Left ventricle myocardium inferior (tissue), 1 donor: ENCODE measurements at regions not wholly inside any gene's neighbourhood (a gene's known extent, or its start where the extent isn't known, plus 50 kb on each side); places are given as distances from the start of the nearest gene placed in this dataset.

Experiments
- DNase-seq: peaks from one replicate; pipeline ENCODE4 v3.0.0-alpha.2; 2020
- H3K27ac ChIP-seq: fragments of 200-600 bp; replicated peaks from 2 replicates; pipeline ENCODE4 v1.8.0; 2021
- H3K27me3 ChIP-seq: fragments of 200-600 bp; 2 replicates; pipeline ENCODE4 v1.8.0; 2021; ENCODE audit warnings: low read depth
- H3K36me3 ChIP-seq: fragments of 200-600 bp; 2 replicates; pipeline ENCODE4 v1.8.0; 2021
- H3K4me1 ChIP-seq: fragments of 200-600 bp; 2 replicates; pipeline ENCODE4 v1.8.0; 2021
- H3K4me3 ChIP-seq: fragments of 200-600 bp; 2 replicates; pipeline ENCODE4 v1.8.0; 2021; ENCODE audit warnings: mild to moderate bottlenecking, moderate library complexity
- H3K9me3 ChIP-seq: fragments of 200-600 bp; replicated peaks from 2 replicates; pipeline ENCODE4 v1.8.0; 2021
- CTCF ChIP-seq: fragments of 200-600 bp; IDR thresholded peaks from 2 replicates; pipeline ENCODE4 v1.8.0; 2021; ENCODE audit warnings: antibody characterized with exemption, mild to moderate bottlenecking, borderline replicate concordance
- intact Hi-C: fragments of 100-400 bp; cut with micrococcal nuclease; formaldehyde crosslinking; loops from one replicate; pipeline ENCODE4 v1.11.0; 2022
- donor health status: DM: no; HTN: yes; CAD: no; lungs with severe emphysema.

- peaks cover 11% of the 10 kb centered on the region for H3K9me3 ChIP-seq
- H3K27ac ChIP-seq = no peak overlapping the region
- no peaks in the 10 kb centered on the region for H3K36me3 ChIP-seq
- DNase-seq = no peak
- H3K27me3 ChIP-seq = no peaks in the 10 kb centered on the region
- no peaks in the 10 kb centered on the region for H3K4me1 ChIP-seq
- TF ChIP-seq CTCF = no peak
- intact Hi-C loops = no loop called here
- no peak overlapping the region for H3K4me3 ChIP-seq
These were observed 69.5 kb upstream of the SUCLG2 start for GRCh38 chr3:67723863-67724262.

GRCh38 chr3:67719333-67719732 lies 64.9 kb upstream of the SUCLG2 start:
- intact Hi-C loops = no loop called here
- DNase-seq = no peak
- Histone ChIP-seq H3K4me3 (no peak overlapping the region), H3K27ac (no peak overlapping the region), H3K9me3 (peaks cover 11% of the 10 kb centered on the region), H3K4me1 (no peaks in the 10 kb centered on the region), H3K27me3 (no peaks in the 10 kb centered on the region), H3K36me3 (no peaks in the 10 kb centered on the region)
- TF ChIP-seq CTCF = no peak

GRCh38 chr3:67715971-67716370 lies 61.6 kb upstream of the SUCLG2 start:
- intact Hi-C loops = no loop called here
- Histone ChIP-seq H3K27me3 (no peaks in the 10 kb centered on the region), H3K9me3 (peaks cover 9% of the 10 kb centered on the region), H3K27ac (no peak overlapping the region), H3K4me3 (no peak overlapping the region), H3K4me1 (no peaks in the 10 kb centered on the region), H3K36me3 (no peaks in the 10 kb centered on the region)
- no peak for DNase-seq
- TF ChIP-seq CTCF = no peak

- H3K36me3 ChIP-seq = no peaks in the 10 kb centered on the region
- H3K4me1 ChIP-seq = no peaks in the 10 kb centered on the region
- H3K9me3 ChIP-seq = no peaks in the 10 kb centered on the region
- DNase-seq = no peak
- no peaks in the 10 kb centered on the region for H3K27me3 ChIP-seq
- H3K4me3 ChIP-seq = no peak overlapping the region
- intact Hi-C loops = no loop called here
- H3K27ac ChIP-seq = no peak overlapping the region
- no peak for TF ChIP-seq CTCF
These were observed 59.5 kb upstream of the SUCLG2 start for GRCh38 chr3:67713764-67714469.

GRCh38 chr3:67712259-67712658 lies 57.8 kb upstream of the SUCLG2 start:
- Histone ChIP-seq H3K27me3 (no peaks in the 10 kb centered on the region), H3K4me1 (no peaks in the 10 kb centered on the region), H3K4me3 (no peak overlapping the region), H3K9me3 (no peaks in the 10 kb centered on the region), H3K27ac (no peak overlapping the region), H3K36me3 (no peaks in the 10 kb centered on the region)
- no peak for DNase-seq
- intact Hi-C loops = no loop called here
- no peak for TF ChIP-seq CTCF
